Kidney (tissue), 13 donors: ENCODE measurements at regions not wholly inside any gene's neighbourhood (a gene's known extent, or its start where the extent isn't known, plus 50 kb on each side); places are given as distances from the start of the nearest gene placed in this dataset.

ENCODE experiments used
- DNase-seq, 5 donors: peaks; one replicate each; pipeline ENCODE4 v3.0.0-alpha.2; 2013 to 2020
- FAIRE-seq: peaks from 2 replicates; lab custom pipeline; 2012; peaks lifted over from hg19 to GRCh38; lab: Jason Lieb, UNC
- H3K27ac ChIP-seq, 2 donors: one replicate each; pipeline ENCODE4 v1.7.0; 2013; ENCODE audit warnings: low read depth in 2 of 2, low read length in 2 of 2, inconsistent platforms in 1 of 2
- H3K27me3 ChIP-seq: one replicate; pipeline ENCODE4 v1.7.1; 2013; ENCODE audit warnings: low read length, inconsistent platforms; ENCODE audit not compliant: control insufficient read depth, insufficient read depth
- H3K36me3 ChIP-seq, 3 donors: one replicate each; pipeline versions ENCODE4 v1.7.0 to v1.7.1; 2013; ENCODE audit warnings: low read length in 3 of 3, control low read depth in 1 of 3, inconsistent platforms in 1 of 3; ENCODE audit not compliant: insufficient read depth in 3 of 3, control insufficient read depth in 2 of 3
- H3K4me1 ChIP-seq, 3 donors: one replicate each; pipeline versions ENCODE4 v1.7.0 to v1.7.1; 2013; ENCODE audit warnings: low read length in 3 of 3, inconsistent platforms in 1 of 3, low read depth in 1 of 3; ENCODE audit not compliant: control insufficient read depth in 2 of 3, insufficient read depth in 2 of 3
- H3K4me3 ChIP-seq, 3 donors: one replicate each; pipeline versions ENCODE4 v1.7.0 to v1.8.1; 2013; ENCODE audit warnings: low read length in 3 of 3, control low read depth in 1 of 3, inconsistent platforms in 1 of 3
- H3K9ac ChIP-seq, 3 donors: one replicate each; pipeline versions ENCODE4 v1.7.0 to v1.7.1; 2013; ENCODE audit warnings: low read length in 3 of 3, control low read depth in 1 of 3, inconsistent platforms in 1 of 3
- H3K9me3 ChIP-seq, 3 donors: one replicate each; pipeline versions ENCODE4 v1.7.0 to v1.7.1; 2013; ENCODE audit warnings: low read length in 3 of 3, control low read depth in 1 of 3, inconsistent platforms in 1 of 3; ENCODE audit not compliant: control insufficient read depth in 2 of 3, insufficient read depth in 1 of 3
- CTCF ChIP-seq: IDR thresholded peaks from 3 replicates; pipeline ENCODE4 v1.5.1; 2012; ENCODE audit warnings: mild to moderate bottlenecking, moderate library complexity, borderline replicate concordance; ENCODE audit not compliant: insufficient read depth; ENCODE audit errors: extremely low read depth
- intact Hi-C: fragments of 100-400 bp; cut with DNase I; formaldehyde crosslinking; loops from one replicate; pipeline ENCODE4 v1.11.1; 2022
- donor health status: control.
- donor health status: control.
- donor health status: control.
- donor health status: control.
- donor health status: control.
- donor health status: DM: yes; HTN: yes; CAD: no.
- donor health status: Normal renal cell carcinoma (clear cell type).

- FAIRE-seq, result no peak
- H3K4me3 ChIP-seq, result no peak overlapping the region
- no peak overlapping the region for H3K9ac ChIP-seq
- no peaks in the 10 kb centered on the region for H3K9me3 ChIP-seq
- no peaks in the 10 kb centered on the region for H3K36me3 ChIP-seq
- no peak overlapping the region for H3K27ac ChIP-seq
- H3K27me3 ChIP-seq, result no peaks in the 10 kb centered on the region
- no peak for TF ChIP-seq CTCF
- no peak for DNase-seq
- no peaks in the 10 kb centered on the region for H3K4me1 ChIP-seq
- intact Hi-C loops, result no loop called here
These were observed 450.0 kb upstream of the FZD8 start for GRCh38 chr10:36092116-36092515.

GRCh38 chr10:36091007-36091406 lies 448.9 kb upstream of the FZD8 start:
- H3K27me3 ChIP-seq, result no peaks in the 10 kb centered on the region
- no peak overlapping the region for H3K9ac ChIP-seq
- no peak overlapping the region for H3K27ac ChIP-seq
- no peaks in the 10 kb centered on the region for H3K36me3 ChIP-seq
- TF ChIP-seq CTCF, result no peak
- H3K4me1 ChIP-seq, result no peaks in the 10 kb centered on the region
- H3K9me3 ChIP-seq, result no peaks in the 10 kb centered on the region
- FAIRE-seq (no peak), DNase-seq (no peak)
- intact Hi-C loops, result no loop called here
- H3K4me3 ChIP-seq, result no peak overlapping the region

GRCh38 chr10:36089790-36090440 lies 447.8 kb upstream of the FZD8 start:
- no peak for FAIRE-seq
- intact Hi-C loops, result no loop called here
- no peaks in the 10 kb centered on the region for H3K9me3 ChIP-seq
- DNase-seq, result no peak
- no peak overlapping the region for H3K4me3 ChIP-seq
- H3K27ac ChIP-seq, result no peak overlapping the region
- H3K9ac ChIP-seq, result no peak overlapping the region
- TF ChIP-seq CTCF, result no peak
- no peaks in the 10 kb centered on the region for H3K27me3 ChIP-seq
- H3K4me1 ChIP-seq, result no peaks in the 10 kb centered on the region
- no peaks in the 10 kb centered on the region for H3K36me3 ChIP-seq
